Suprapubic skin (tissue), 4 donors: ENCODE measurements at regions not wholly inside any gene's neighbourhood (a gene's known extent, or its start where the extent isn't known, plus 50 kb on each side); places are given as distances from the start of the nearest gene placed in this dataset.

Source experiments
- EP300 ChIP-seq: sonication (generic); formaldehyde crosslinking; IDR thresholded peaks from one replicate; pipeline ENCODE4 v1.6.1; 2017; ENCODE audit warnings: antibody characterized with exemption
- POLR2A ChIP-seq, 2 donors: fragments of 450-650 bp; IDR thresholded peaks; one replicate each; pipeline ENCODE4 v1.6.1; 2017; ENCODE audit warnings: antibody characterized with exemption in 2 of 2, mild to moderate bottlenecking in 2 of 2, moderate library complexity in 2 of 2
- POLR2AphosphoS5 ChIP-seq, 3 donors: sonication (generic); formaldehyde crosslinking; IDR thresholded peaks; one replicate each; pipeline ENCODE4 v1.6.1; 2017; ENCODE audit warnings: antibody characterized with exemption in 3 of 3

GRCh38 chr5:110239786-110240185 is 486.7 kb downstream of the TMEM232 start:
- TF ChIP-seq POLR2A (IDR thresholded peaks at IDR 0.05) (no peak), POLR2AphosphoS5 (IDR thresholded peaks at IDR 0.05) (no peak), EP300 (no peak)
